ENCODE measurements at regions not wholly inside any gene's neighbourhood (a gene's known extent, or its start where the extent isn't known, plus 50 kb on each side); places are given as distances from the start of the nearest gene placed in this dataset.
"Not testable (repeated sequence)": the region's sequence is repeated elsewhere in the genome, so short reads cannot be mapped to it uniquely, and the experiment has no call there.

DNA sequence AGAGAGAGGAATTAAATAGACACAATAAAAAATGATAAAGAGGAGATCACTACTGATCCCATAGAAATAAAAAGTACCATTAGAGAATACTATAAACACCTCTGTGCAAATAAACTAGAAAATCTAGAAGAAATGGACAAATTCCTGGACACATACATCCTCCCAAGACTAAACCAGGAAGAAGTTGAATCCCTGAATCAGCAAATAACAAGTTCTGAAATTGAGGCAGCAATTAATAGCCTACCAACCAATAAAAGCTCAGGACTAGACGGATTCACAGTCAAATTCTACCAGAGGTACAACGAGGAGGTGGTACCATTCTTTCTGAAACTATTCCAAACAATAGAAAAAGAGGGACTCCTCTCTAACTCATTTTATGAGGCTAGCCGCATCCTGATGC is 862.7 kb upstream of the NRXN1 start:
- not testable (repeated sequence) for H3K9ac ChIP-seq (ENCODE audit: low read length); H3K4me1 ChIP-seq (ENCODE audit: control insufficient read depth, low read depth, low read length); H3K27ac ChIP-seq (ENCODE audit: low read length); H3K4me3 ChIP-seq (ENCODE audit: low read length); H3K9me3 ChIP-seq (ENCODE audit: control insufficient read depth, low read depth, low read length); H3K36me3 ChIP-seq (ENCODE audit: control insufficient read depth, low read depth, low read length); H3K27me3 ChIP-seq (ENCODE audit: control insufficient read depth, insufficient read depth, low read length)

DNA sequence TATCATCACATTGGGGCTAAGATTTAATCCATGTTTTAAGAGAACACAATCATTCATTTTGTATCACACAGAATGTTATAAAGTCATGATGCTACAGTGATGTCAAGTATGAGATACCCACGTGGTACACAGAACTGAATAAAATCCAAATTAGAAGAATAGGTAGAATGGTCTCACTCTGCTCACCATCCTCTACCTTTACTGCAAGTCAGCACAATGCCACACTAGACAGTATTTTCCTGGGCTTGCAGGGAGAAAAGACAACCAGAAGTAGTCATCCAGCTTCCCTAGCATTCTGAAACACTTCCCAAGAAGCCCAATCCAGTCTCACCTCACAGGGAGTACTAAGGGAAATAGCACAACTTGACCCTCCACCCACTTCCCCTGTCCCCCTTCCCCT is 856.2 kb upstream of the NRXN1 start:
- H3K36me3 ChIP-seq (ENCODE audit: control insufficient read depth, low read depth, low read length) = no peaks in the 10 kb centered on the region
- H3K9me3 ChIP-seq (ENCODE audit: control insufficient read depth, low read depth, low read length) = no peaks in the 10 kb centered on the region
- no peak overlapping the region for H3K4me3 ChIP-seq (ENCODE audit: low read length)
- peaks cover 7% of the 10 kb centered on the region for H3K4me1 ChIP-seq (ENCODE audit: control insufficient read depth, low read depth, low read length)
- H3K27ac ChIP-seq (ENCODE audit: low read length) = no peak overlapping the region
- no peaks in the 10 kb centered on the region for H3K27me3 ChIP-seq (ENCODE audit: control insufficient read depth, insufficient read depth, low read length)
- H3K9ac ChIP-seq (ENCODE audit: low read length) = no peak overlapping the region

DNA sequence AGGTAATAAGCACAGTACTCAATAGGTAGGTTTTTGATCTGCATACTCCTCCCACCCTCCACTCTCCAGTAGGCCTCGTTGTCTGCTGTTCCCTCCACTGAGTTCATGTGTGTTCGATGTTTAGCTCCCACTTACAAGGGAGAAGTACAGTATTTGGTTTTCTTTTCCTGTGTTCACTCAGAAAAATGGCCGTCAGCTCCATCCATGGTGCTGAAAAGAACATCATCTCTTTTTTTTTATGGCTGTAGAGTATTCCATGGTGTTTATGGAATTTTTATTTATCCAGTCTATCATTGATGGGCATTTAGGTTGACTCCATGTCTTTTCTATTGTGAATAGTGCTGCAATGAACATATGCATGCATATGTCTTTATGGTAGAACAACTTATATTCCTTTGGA is 849.7 kb upstream of the NRXN1 start:
- Histone ChIP-seq H3K4me1 (ENCODE audit: control insufficient read depth, low read depth, low read length) (no peaks in the 10 kb centered on the region), H3K27ac (ENCODE audit: low read length) (no peak overlapping the region), H3K9me3 (ENCODE audit: control insufficient read depth, low read depth, low read length) (no peaks in the 10 kb centered on the region), H3K9ac (ENCODE audit: low read length) (no peak overlapping the region), H3K27me3 (ENCODE audit: control insufficient read depth, insufficient read depth, low read length) (no peaks in the 10 kb centered on the region), H3K4me3 (ENCODE audit: low read length) (no peak overlapping the region), H3K36me3 (ENCODE audit: control insufficient read depth, low read depth, low read length) (no peaks in the 10 kb centered on the region)

DNA sequence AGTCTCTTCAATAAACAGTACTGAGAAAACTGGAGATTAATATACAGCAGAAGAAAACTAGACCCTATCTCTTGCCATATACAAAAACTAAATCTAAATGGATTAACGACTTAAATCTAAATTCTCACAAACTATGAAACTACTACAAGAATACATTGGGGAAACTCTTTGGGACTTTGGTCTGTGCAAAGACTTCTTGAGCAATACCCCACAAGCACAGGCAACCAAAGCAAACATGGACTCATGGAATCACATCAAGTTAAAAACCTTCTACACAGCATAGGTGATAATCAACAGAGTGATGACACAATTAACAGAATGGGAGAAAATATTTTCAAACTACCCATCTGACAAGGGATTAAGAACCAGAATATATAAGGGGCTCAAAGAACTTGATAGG is 848.2 kb upstream of the NRXN1 start:
- no peaks in the 10 kb centered on the region for H3K27me3 ChIP-seq (ENCODE audit: control insufficient read depth, insufficient read depth, low read length)
- H3K9ac ChIP-seq (ENCODE audit: low read length) = no peak overlapping the region
- no peaks in the 10 kb centered on the region for H3K36me3 ChIP-seq (ENCODE audit: control insufficient read depth, low read depth, low read length)
- no peaks in the 10 kb centered on the region for H3K4me1 ChIP-seq (ENCODE audit: control insufficient read depth, low read depth, low read length)
- H3K4me3 ChIP-seq (ENCODE audit: low read length) = no peak overlapping the region
- no peak overlapping the region for H3K27ac ChIP-seq (ENCODE audit: low read length)
- H3K9me3 ChIP-seq (ENCODE audit: control insufficient read depth, low read depth, low read length) = no peaks in the 10 kb centered on the region

DNA sequence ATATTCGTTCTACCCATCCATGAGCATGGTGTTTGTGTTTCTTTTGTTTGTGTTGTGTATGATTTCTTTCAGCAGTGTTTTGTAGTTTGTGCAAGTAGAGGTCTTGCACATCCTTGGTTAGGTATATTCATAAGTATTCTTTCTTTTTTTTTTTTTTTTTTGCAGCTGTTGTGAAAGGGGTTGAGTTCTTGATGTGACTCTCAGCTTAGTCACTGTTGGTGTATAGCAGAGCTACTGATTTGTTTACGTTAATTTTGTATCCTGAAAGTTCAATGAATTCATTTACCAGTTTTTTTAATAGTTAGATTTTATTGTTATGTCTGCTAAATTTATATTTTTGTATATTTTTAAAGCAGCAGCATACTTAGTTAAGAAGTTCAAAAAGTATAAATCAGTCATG is 834.4 kb upstream of the NRXN1 start:
- Histone ChIP-seq H3K9ac (ENCODE audit: low read length) (no peak overlapping the region), H3K27ac (ENCODE audit: low read length) (no peak overlapping the region), H3K9me3 (ENCODE audit: control insufficient read depth, low read depth, low read length) (no peaks in the 10 kb centered on the region), H3K36me3 (ENCODE audit: control insufficient read depth, low read depth, low read length) (no peaks in the 10 kb centered on the region), H3K4me1 (ENCODE audit: control insufficient read depth, low read depth, low read length) (no peaks in the 10 kb centered on the region), H3K4me3 (ENCODE audit: low read length) (no peak overlapping the region), H3K27me3 (ENCODE audit: control insufficient read depth, insufficient read depth, low read length) (no peaks in the 10 kb centered on the region)

DNA sequence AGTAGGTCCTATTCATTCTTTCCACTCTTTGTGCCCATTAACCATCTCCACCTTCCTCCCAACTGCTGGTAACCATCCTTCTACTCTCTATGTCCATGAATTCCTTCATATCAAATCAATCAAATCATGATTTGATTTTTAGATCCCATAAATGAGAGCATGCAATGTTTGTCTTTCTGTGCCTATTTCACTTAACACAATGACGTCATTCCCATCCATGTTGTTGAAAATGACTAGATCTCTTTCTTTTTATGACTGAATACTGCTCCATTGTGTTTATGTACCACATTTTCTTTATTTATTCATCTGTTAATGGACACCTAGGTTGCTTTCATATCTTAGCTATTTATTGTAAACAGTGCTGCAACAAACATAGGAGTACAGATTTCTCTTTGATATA is 827.3 kb upstream of the NRXN1 start:
- H3K4me1 ChIP-seq (ENCODE audit: control insufficient read depth, low read depth, low read length) = no peaks in the 10 kb centered on the region
- no peak overlapping the region for H3K27ac ChIP-seq (ENCODE audit: low read length)
- no peaks in the 10 kb centered on the region for H3K9me3 ChIP-seq (ENCODE audit: control insufficient read depth, low read depth, low read length)
- H3K9ac ChIP-seq (ENCODE audit: low read length) = no peak overlapping the region
- H3K36me3 ChIP-seq (ENCODE audit: control insufficient read depth, low read depth, low read length) = no peaks in the 10 kb centered on the region
- no peak overlapping the region for H3K4me3 ChIP-seq (ENCODE audit: low read length)
- no peaks in the 10 kb centered on the region for H3K27me3 ChIP-seq (ENCODE audit: control insufficient read depth, insufficient read depth, low read length)

DNA sequence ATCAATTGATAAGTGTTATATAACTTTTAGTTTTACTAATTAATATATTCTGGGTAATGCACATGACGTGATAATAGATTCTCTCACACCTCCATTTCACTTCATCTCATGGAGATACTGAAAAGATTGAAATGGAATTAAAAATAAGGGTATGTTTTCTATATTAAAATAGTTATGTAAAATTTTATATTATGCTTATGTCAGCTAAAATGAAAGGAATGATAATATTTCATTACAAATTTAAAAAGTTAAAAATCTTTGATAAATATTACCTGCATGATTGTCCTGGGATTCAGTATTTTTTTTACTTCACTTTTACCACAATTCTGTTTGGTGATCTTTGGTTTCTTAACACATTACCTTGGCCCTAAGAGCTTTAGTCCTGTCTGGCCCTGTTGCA is 823.8 kb upstream of the NRXN1 start:
- no peak overlapping the region for H3K27ac ChIP-seq (ENCODE audit: low read length)
- H3K27me3 ChIP-seq (ENCODE audit: control insufficient read depth, insufficient read depth, low read length) = no peaks in the 10 kb centered on the region
- H3K4me1 ChIP-seq (ENCODE audit: control insufficient read depth, low read depth, low read length) = no peaks in the 10 kb centered on the region
- H3K4me3 ChIP-seq (ENCODE audit: low read length) = no peak overlapping the region
- H3K9me3 ChIP-seq (ENCODE audit: control insufficient read depth, low read depth, low read length) = no peaks in the 10 kb centered on the region
- no peak overlapping the region for H3K9ac ChIP-seq (ENCODE audit: low read length)
- no peaks in the 10 kb centered on the region for H3K36me3 ChIP-seq (ENCODE audit: control insufficient read depth, low read depth, low read length)

DNA sequence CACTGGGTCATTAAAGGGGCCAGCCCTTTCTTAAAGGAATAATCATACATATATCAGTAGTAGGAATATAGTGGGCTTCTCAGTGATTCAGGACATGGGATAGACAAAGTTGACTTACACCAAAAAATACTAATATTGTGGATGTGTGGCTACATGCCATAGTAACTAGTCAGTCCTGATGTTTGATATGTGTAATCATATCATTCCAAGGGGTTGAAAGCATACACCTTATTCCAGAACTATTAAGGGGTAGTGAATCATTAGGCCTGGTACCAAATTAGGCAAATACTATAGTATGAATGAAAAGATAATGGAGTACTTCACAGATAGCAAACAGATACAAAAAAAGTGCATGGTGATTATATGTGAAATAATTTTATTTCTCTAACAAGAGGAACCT is 814.9 kb upstream of the NRXN1 start:
- Histone ChIP-seq H3K9ac (ENCODE audit: low read length) (no peak overlapping the region), H3K27ac (ENCODE audit: low read length) (no peak overlapping the region), H3K36me3 (ENCODE audit: control insufficient read depth, low read depth, low read length) (no peaks in the 10 kb centered on the region), H3K9me3 (ENCODE audit: control insufficient read depth, low read depth, low read length) (no peaks in the 10 kb centered on the region), H3K27me3 (ENCODE audit: control insufficient read depth, insufficient read depth, low read length) (no peaks in the 10 kb centered on the region), H3K4me3 (ENCODE audit: low read length) (no peak overlapping the region), H3K4me1 (ENCODE audit: control insufficient read depth, low read depth, low read length) (peaks cover 8% of the 10 kb centered on the region)

DNA sequence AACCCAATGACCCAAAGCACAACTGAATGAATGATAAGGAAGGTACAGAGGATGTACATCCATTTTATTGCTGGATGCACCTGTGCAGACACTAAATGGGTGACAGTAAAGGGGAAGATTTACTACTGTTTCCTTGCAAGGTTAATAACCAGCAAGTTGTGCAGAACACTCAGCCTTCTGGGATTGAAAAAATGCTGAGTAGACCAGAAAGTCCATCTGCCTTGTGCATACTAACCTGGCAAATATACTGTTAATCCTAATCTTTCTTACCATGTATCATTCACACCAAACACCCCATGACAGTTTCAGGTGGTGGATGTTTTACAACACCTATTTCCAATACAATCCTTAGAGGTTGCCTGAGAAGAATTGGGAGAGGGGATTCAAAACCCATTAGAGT is 814.1 kb upstream of the NRXN1 start:
- Histone ChIP-seq H3K36me3 (ENCODE audit: control insufficient read depth, low read depth, low read length) (no peaks in the 10 kb centered on the region), H3K4me1 (ENCODE audit: control insufficient read depth, low read depth, low read length) (peaks cover 8% of the 10 kb centered on the region), H3K4me3 (ENCODE audit: low read length) (no peak overlapping the region), H3K27me3 (ENCODE audit: control insufficient read depth, insufficient read depth, low read length) (no peaks in the 10 kb centered on the region), H3K9me3 (ENCODE audit: control insufficient read depth, low read depth, low read length) (no peaks in the 10 kb centered on the region), H3K9ac (ENCODE audit: low read length) (no peak overlapping the region), H3K27ac (ENCODE audit: low read length) (no peak overlapping the region)

DNA sequence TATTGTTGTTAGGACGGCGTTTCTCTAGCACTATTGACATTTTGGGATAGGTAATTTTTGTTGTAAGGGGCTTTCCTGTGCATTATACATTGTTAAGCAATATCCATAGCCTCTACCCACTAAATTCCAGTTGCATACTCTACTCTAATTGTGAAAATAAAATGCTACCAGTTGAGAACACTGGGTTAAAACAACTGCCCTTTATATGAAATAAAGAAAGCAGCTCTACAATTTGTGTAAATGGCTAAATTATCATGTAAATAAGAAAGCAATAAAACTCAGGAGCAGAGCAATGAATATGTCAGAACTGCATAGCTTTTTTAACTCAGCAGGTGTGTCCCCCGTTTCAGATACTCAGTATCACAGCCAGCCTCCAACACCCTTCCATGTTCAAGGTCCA is 812.7 kb upstream of the NRXN1 start:
- Histone ChIP-seq H3K27me3 (ENCODE audit: control insufficient read depth, insufficient read depth, low read length) (no peaks in the 10 kb centered on the region), H3K27ac (ENCODE audit: low read length) (no peak overlapping the region), H3K4me3 (ENCODE audit: low read length) (no peak overlapping the region), H3K4me1 (ENCODE audit: control insufficient read depth, low read depth, low read length) (peaks cover 8% of the 10 kb centered on the region), H3K36me3 (ENCODE audit: control insufficient read depth, low read depth, low read length) (no peaks in the 10 kb centered on the region), H3K9me3 (ENCODE audit: control insufficient read depth, low read depth, low read length) (no peaks in the 10 kb centered on the region), H3K9ac (ENCODE audit: low read length) (no peak overlapping the region)

DNA sequence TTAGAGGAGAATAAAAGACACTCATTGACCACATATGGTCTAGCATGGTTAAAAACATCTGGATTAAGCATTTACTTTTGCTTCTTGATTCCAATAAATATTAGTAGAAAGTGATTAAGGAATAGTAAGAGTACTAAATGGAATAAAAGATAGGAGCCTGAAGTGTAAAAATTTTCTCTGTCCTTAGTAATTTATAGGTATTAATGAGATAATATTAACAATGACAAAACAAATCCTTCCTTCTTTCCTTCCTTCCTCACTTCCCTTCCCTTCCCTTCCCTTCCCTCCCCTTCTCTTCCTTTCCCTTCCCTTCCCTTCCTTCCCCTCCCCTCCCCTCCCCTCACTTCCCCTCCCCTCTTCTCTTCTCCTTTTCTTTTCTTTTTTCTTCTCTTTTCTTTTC is 797.5 kb upstream of the NRXN1 start:
- Histone ChIP-seq H3K27me3 (ENCODE audit: control insufficient read depth, insufficient read depth, low read length) (no peaks in the 10 kb centered on the region), H3K9ac (ENCODE audit: low read length) (no peak overlapping the region), H3K4me3 (ENCODE audit: low read length) (no peak overlapping the region), H3K9me3 (ENCODE audit: control insufficient read depth, low read depth, low read length) (no peaks in the 10 kb centered on the region), H3K27ac (ENCODE audit: low read length) (no peak overlapping the region), H3K36me3 (ENCODE audit: control insufficient read depth, low read depth, low read length) (no peaks in the 10 kb centered on the region), H3K4me1 (ENCODE audit: control insufficient read depth, low read depth, low read length) (no peaks in the 10 kb centered on the region)

DNA sequence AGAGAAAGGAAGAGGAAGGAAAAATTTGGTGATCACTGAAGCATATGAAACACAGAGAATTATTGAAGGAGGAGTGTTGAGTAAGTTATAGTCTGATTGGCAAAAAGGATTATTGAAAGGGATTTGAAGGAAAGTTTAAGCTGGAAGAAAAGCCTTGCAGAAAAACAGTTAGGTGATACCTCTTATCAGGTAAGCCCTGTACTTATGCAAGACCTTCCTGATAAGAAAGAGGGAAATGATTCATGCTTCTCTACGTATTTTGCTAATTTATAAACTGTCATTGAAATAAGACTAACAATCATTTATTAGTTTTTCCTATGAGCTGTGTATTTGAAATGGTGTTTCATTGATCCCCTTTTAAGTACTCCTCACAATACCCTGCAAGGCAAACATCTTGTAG is 793.9 kb upstream of the NRXN1 start:
- H3K36me3 ChIP-seq (ENCODE audit: control insufficient read depth, low read depth, low read length) = no peaks in the 10 kb centered on the region
- no peak overlapping the region for H3K27ac ChIP-seq (ENCODE audit: low read length)
- H3K4me3 ChIP-seq (ENCODE audit: low read length) = no peak overlapping the region
- H3K9me3 ChIP-seq (ENCODE audit: control insufficient read depth, low read depth, low read length) = no peaks in the 10 kb centered on the region
- no peaks in the 10 kb centered on the region for H3K27me3 ChIP-seq (ENCODE audit: control insufficient read depth, insufficient read depth, low read length)
- H3K4me1 ChIP-seq (ENCODE audit: control insufficient read depth, low read depth, low read length) = no peaks in the 10 kb centered on the region
- H3K9ac ChIP-seq (ENCODE audit: low read length) = no peak overlapping the region

DNA sequence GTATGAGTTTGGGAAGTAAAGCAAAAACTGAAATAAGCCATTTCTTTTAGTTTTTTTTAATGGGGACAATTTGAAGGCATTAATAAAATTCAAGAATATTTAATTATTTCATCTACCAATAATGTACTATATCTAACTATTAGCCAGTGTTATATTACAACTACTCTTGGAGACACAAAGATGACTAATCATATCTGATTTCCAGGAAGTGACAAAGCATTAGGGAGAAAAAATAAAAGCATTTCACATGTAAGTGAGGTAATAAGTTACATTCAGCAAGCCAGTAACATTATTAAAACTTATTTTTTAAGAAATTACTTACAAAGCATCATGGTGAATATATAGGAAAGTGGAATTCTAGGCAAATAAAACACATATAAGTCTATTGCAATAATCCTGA is 781.3 kb upstream of the NRXN1 start:
- Histone ChIP-seq H3K4me1 (ENCODE audit: control insufficient read depth, low read depth, low read length) (peaks cover 13% of the 10 kb centered on the region), H3K9ac (ENCODE audit: low read length) (no peak overlapping the region), H3K9me3 (ENCODE audit: control insufficient read depth, low read depth, low read length) (no peaks in the 10 kb centered on the region), H3K4me3 (ENCODE audit: low read length) (no peak overlapping the region), H3K27me3 (ENCODE audit: control insufficient read depth, insufficient read depth, low read length) (no peaks in the 10 kb centered on the region), H3K36me3 (ENCODE audit: control insufficient read depth, low read depth, low read length) (no peaks in the 10 kb centered on the region), H3K27ac (ENCODE audit: low read length) (no peak overlapping the region)
